HG03469 (cell line): ENCODE measurements at regions not wholly inside any gene's neighbourhood (a gene's known extent, or its start where the extent isn't known, plus 50 kb on each side); places are given as distances from the start of the nearest gene placed in this dataset.
"Not testable (repeated sequence)": the region's sequence is repeated elsewhere in the genome, so short reads cannot be mapped to it uniquely, and the experiment has no call there.

Experiments used
- ATAC-seq: cut with Tn5 transposase; IDR thresholded peaks from one replicate; pipeline ENCODE4 v1.9.1; 2021; ENCODE audit warnings: mild to moderate bottlenecking, moderate library complexity, moderate number of reproducible peaks; ENCODE audit not compliant: unreplicated experiment

- no peak for ATAC-seq
Observed at GRCh38 chr2:126952216-126952615, 53.5 kb downstream of the TEX51 start.

- ATAC-seq: no peak
Observed at GRCh38 chr2:126953483-126953882, 54.8 kb downstream of the TEX51 start.

GRCh38 chr2:126954831-126955230 lies 56.1 kb downstream of the TEX51 start:
- ATAC-seq: no peak

- ATAC-seq: not testable (repeated sequence)
Observed at GRCh38 chr2:126956773-126957172, 58.1 kb downstream of the TEX51 start.

- ATAC-seq: no peak
Observed at GRCh38 chr2:126963390-126963789, 64.7 kb downstream of the TEX51 start.

GRCh38 chr2:126966601-126967000 lies 67.9 kb downstream of the TEX51 start:
- ATAC-seq: no peak

GRCh38 chr2:126970583-126970982 lies 71.9 kb downstream of the TEX51 start:
- no peak for ATAC-seq

GRCh38 chr2:126971162-126971480 lies 72.4 kb downstream of the TEX51 start:
- no peak for ATAC-seq

- ATAC-seq: peak; percentile 77
Observed at GRCh38 chr2:126971481-126972278, 73.0 kb downstream of the TEX51 start.

- no peak for ATAC-seq
Observed at GRCh38 chr2:126972279-126972626, 73.6 kb downstream of the TEX51 start.

- ATAC-seq: no peak
Observed at GRCh38 chr2:126973745-126974144, 75.1 kb downstream of the TEX51 start.

GRCh38 chr2:126975671-126976655 lies 77.3 kb downstream of the TEX51 start:
- no peak for ATAC-seq

GRCh38 chr2:126976721-126977328 lies 78.1 kb downstream of the TEX51 start:
- no peak for ATAC-seq

GRCh38 chr2:126978333-126978732 lies 79.6 kb downstream of the TEX51 start:
- no peak for ATAC-seq

GRCh38 chr2:126979039-126980003 lies 80.6 kb downstream of the TEX51 start:
- no peak for ATAC-seq

- no peak for ATAC-seq
Observed at GRCh38 chr2:126981476-126981875, 82.8 kb downstream of the TEX51 start.

- no peak for ATAC-seq
Observed at GRCh38 chr2:126982935-126983334, 84.2 kb downstream of the TEX51 start.

- ATAC-seq: no peak
Observed at GRCh38 chr2:126986631-126987187, 88.0 kb downstream of the TEX51 start.

- ATAC-seq: no peak
Observed at GRCh38 chr2:126988482-126988881, 89.8 kb downstream of the TEX51 start.

GRCh38 chr2:126989064-126989463 lies 90.4 kb downstream of the TEX51 start:
- ATAC-seq: not testable (repeated sequence)
